ENCODE measurements at regions not wholly inside any gene's neighbourhood (a gene's known extent, or its start where the extent isn't known, plus 50 kb on each side); places are given as distances from the start of the nearest gene placed in this dataset.

DNA sequence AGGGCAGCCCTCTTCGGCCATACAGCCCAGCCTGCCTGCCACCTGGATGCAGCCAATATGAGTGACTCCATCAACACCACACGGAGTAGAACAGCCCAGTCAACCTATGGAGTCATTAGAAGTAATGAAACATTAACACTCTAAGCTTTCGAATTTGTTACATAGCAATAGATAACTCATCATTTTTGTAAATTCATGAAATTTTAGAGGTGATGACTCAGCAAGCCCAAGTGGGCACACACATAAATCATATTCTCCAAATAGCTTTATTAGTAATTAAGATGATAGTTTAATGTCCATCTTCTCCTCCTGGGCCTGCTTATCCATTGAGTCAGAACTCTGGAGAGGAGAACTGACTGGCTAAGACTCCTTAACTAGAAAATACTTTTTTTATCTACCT, 335.0 kb upstream of the KCNH8 start:
- TF ChIP-seq, protein P1, sequence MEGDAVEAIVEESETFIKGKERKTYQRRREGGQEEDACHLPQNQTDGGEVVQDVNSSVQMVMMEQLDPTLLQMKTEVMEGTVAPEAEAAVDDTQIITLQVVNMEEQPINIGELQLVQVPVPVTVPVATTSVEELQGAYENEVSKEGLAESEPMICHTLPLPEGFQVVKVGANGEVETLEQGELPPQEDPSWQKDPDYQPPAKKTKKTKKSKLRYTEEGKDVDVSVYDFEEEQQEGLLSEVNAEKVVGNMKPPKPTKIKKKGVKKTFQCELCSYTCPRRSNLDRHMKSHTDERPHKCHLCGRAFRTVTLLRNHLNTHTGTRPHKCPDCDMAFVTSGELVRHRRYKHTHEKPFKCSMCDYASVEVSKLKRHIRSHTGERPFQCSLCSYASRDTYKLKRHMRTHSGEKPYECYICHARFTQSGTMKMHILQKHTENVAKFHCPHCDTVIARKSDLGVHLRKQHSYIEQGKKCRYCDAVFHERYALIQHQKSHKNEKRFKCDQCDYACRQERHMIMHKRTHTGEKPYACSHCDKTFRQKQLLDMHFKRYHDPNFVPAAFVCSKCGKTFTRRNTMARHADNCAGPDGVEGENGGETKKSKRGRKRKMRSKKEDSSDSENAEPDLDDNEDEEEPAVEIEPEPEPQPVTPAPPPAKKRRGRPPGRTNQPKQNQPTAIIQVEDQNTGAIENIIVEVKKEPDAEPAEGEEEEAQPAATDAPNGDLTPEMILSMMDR (conservative IDR thresholded peaks at IDR 0.05; ENCODE audit: low read depth), result no peak
- POLR2A ChIA-PET (ENCODE audit: low non-redundant PET), result no interaction called here
- H3K27ac ChIP-seq, result no peak overlapping the region
- CTCF ChIA-PET, result no interaction called here
- DNase-seq (ENCODE audit: low spot score), result no peak

DNA sequence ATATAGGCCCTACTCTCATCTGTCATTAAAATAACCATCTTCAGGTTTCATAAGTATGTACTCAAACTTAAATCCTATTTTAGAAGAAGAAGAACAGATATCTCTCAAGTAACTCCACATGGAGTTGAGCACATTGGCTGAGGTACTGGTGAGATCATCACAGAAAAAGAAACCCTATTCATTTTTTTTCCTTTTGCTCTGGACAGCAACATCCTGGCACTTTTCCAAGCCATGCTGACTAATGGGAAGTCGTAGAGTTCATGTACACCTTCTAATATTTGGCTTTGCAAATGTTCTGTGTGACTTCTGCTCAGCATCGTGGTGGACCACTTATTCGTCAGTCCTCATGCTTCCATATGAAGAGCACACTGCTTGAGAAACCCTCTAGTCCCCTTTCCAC, 336.0 kb upstream of the KCNH8 start:
- H3K27ac ChIP-seq, result no peak overlapping the region
- POLR2A ChIA-PET (ENCODE audit: low non-redundant PET), result no interaction called here
- TF ChIP-seq, protein P1 (conservative IDR thresholded peaks at IDR 0.05; ENCODE audit: low read depth), result no peak
- no peak for DNase-seq (ENCODE audit: low spot score)
- CTCF ChIA-PET, result no interaction called here

DNA sequence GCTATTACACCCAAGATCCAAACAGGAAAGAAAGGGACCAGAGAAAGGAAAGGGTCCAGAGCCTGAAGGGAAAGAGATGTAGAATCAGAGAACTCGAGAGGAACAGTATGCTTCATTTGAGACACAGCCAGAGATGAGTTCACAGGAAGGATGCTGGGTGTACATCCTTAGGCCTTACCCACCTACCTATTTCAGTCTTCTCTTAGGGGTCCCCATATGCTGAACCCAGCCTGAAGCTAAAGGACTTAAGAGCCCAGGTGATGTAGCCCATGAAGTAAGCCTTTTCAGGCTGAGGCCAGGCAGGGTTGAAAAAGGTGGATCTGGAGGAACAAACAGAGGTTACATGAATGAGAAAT, 338.0 kb upstream of the KCNH8 start:
- no peak for DNase-seq (ENCODE audit: low spot score)
- H3K27ac ChIP-seq, result no peak overlapping the region
- TF ChIP-seq, protein P1 (conservative IDR thresholded peaks at IDR 0.05; ENCODE audit: low read depth), result no peak
- ChIA-PET POLR2A (ENCODE audit: low non-redundant PET) (no interaction called here), CTCF (no interaction called here)

DNA sequence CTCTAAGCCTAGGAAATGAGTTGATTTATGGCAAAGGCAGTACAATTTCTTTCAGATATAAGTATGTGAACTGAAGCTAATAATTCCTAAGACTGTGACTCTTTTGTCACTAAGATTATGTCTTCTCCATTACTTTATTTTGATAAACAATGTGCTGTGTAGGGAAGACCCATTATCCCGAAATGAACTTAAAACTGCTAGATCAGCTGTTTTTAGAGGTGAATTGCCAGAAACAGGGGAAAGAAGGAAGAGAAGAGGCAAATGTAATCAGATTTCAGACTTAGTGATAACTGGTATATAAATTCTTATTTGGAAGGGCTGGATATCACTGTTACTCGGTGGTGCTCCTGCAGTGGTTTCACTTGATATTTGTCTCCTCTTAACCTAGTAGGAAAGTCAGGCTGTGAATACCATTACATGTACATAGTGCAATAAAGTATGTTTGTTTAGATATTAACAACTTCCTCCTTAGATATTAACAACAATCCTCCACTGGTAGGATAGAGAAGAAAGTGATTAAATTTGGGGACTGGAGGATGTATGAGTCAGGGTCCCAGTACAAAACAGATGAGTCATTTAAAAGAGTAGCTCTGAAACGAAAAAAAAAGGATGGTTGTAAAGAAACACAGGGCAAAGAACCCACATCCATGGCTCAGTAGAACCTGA, 338.5 kb upstream of the KCNH8 start:
- no peak for DNase-seq (ENCODE audit: low spot score)
- POLR2A ChIA-PET (ENCODE audit: low non-redundant PET), result no interaction called here

DNA sequence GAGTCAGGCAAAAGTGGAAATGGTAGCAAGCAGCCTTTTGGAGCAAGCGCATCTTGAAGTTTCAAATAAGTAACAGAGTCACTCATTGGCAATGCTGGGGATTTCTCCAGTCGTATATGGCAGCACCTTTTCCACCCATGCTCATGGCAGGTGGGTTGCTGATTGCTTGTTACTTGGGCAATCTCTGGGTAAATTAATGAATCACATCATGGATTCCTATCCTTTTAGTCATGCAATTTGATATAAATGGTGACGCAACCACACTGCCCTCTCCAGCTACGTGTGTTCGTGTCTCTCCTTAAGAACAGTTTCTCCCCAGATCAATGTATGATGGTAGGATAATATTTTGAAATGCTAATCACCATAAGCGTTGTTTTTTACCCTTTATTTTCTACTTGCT, 339.9 kb upstream of the KCNH8 start:
- ChIA-PET POLR2A (ENCODE audit: low non-redundant PET) (no interaction called here), CTCF (interaction anchor here (0.6 kb wide), 1 partner anchor 48 kb away, joined by 4 read pairs; no protein-coding TSS in a partner anchor)
- H3K27ac ChIP-seq, result no peak overlapping the region
- TF ChIP-seq, protein P1 (conservative IDR thresholded peaks at IDR 0.05; ENCODE audit: low read depth), result no peak
- no peak for DNase-seq (ENCODE audit: low spot score)

More for the DNA sequence above, 338.5 kb upstream of the KCNH8 start:
- H3K27ac ChIP-seq, result no peak overlapping the region
- TF ChIP-seq, protein P1 (conservative IDR thresholded peaks at IDR 0.05; ENCODE audit: low read depth), result no peak
- CTCF ChIA-PET, result no interaction called here

DNA sequence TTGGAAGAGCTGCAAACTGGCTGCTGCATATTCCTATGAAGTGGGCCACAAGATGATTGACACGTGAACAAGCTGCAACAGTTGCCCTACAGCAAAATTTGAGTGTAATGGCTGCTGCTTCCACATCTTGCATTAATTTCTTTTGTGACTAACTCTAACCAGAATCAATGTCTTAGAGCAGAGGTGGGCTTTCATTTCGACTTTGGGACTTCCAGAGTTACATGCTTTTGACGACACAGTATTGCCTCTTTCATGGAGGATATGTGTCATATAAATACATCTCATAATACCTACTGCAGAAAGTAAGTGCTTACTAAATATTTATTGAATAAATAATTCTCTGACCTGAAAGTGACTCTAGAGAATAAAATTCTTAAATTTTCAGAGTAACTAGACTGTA, 340.7 kb upstream of the KCNH8 start:
- ChIA-PET POLR2A (ENCODE audit: low non-redundant PET) (no interaction called here), CTCF (no interaction called here)
- TF ChIP-seq, protein P1 (conservative IDR thresholded peaks at IDR 0.05; ENCODE audit: low read depth), result no peak
- DNase-seq (ENCODE audit: low spot score), result no peak
- H3K27ac ChIP-seq, result no peak overlapping the region

Data from RWPE1 (cell line).